Endothelial cell of umbilical vein (primary cell): ENCODE measurements at regions not wholly inside any gene's neighbourhood (a gene's known extent, or its start where the extent isn't known, plus 50 kb on each side); places are given as distances from the start of the nearest gene placed in this dataset.

Experiments
- EZH2 ChIP-seq: IDR thresholded peaks from 2 replicates; pipeline ENCODE4 v1.6.1; 2012; ENCODE audit warnings: borderline replicate concordance, low read depth, mild to moderate bottlenecking, moderate library complexity, low read length, inconsistent platforms; ENCODE audit not compliant: severe bottlenecking
- POLR2AphosphoS5 ChIP-seq: IDR thresholded peaks from 2 replicates; pipeline ENCODE4 v1.6.1; 2012; ENCODE audit warnings: low read depth, mild to moderate bottlenecking, control low read depth, low read length, moderate library complexity; ENCODE audit not compliant: insufficient read depth

DNA sequence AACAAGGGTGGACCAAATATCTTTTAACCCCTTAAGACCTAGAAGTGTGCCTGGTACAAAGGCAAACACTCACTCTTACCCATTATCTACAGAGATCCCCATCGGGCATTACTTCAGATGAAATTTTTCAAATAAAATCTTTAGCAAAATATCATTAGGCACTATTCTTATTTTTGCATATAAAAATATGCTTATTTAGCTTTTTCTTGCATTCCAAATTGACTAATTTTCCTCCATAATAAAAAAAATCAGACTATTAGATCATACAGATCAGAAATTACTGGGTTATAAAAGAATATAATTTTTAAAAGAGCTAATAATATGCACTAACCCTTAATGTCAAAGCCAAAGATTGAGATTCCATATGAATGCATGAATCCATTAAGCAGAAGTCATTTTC lies 178.7 kb upstream of the SLC30A5 start:
- TF ChIP-seq EZH2 (no peak), POLR2AphosphoS5 (no peak)
